HEK293 (cell line): ENCODE measurements at regions not wholly inside any gene's neighbourhood (a gene's known extent, or its start where the extent isn't known, plus 50 kb on each side); places are given as distances from the start of the nearest gene placed in this dataset.

Experiments used
- CTCF ChIA-PET: fragments of 350-600 bp; formaldehyde crosslinking; extraction: SDS; loops from one replicate; lab custom pipeline; 2021; ENCODE audit warnings: antibody characterized with exemption; lab: Yijun Ruan, JAX
- POLR2A ChIA-PET: fragments of 300-600 bp; formaldehyde crosslinking; extraction: SDS; loops from one replicate; lab custom pipeline; 2020; ENCODE audit warnings: antibody characterized with exemption, inconsistent platforms; lab: Yijun Ruan, JAX
- H3K27ac ChIP-seq: fragments of 200-500 bp; sonication (Bioruptor generic); 2 replicates; pipeline ENCODE4 v1.5.1; 2014; ENCODE audit warnings: low read depth, low read length, control low read depth, inconsistent platforms; ENCODE audit errors: extremely low read depth
- H3K36me3 ChIP-seq, 2 experiments: fragments of 200-500 bp in 1 of 2; sonication (Bioruptor generic) in 1 of 2; 1 replicate in 1 of 2; 2 replicates in 1 of 2; pipeline ENCODE4 v1.5.1; 2014 to 2017; ENCODE audit warnings: inconsistent platforms in 2 of 2, low read length in 2 of 2; ENCODE audit not compliant: control insufficient read depth in 2 of 2, insufficient read depth in 1 of 2
- H3K4me1 ChIP-seq: fragments of 200-500 bp; sonication (Bioruptor generic); 2 replicates; pipeline ENCODE4 v1.5.1; 2014; ENCODE audit warnings: mild to moderate bottlenecking, low read length, inconsistent platforms; ENCODE audit not compliant: control insufficient read depth, insufficient read depth
- H3K4me3 ChIP-seq: 2 replicates; pipeline ENCODE4 v1.5.1; 2011; ENCODE audit warnings: low read depth, mild to moderate bottlenecking, control low read depth, low read length, moderate library complexity
- H3K9me3 ChIP-seq: fragments of 200-500 bp; sonication (Bioruptor generic); 2 replicates; pipeline ENCODE4 v1.5.1; 2014; ENCODE audit warnings: low read depth, low read length, inconsistent platforms; ENCODE audit not compliant: control insufficient read depth, insufficient read depth
- PRDM1 ChIP-seq: fragments of 450-650 bp; formaldehyde crosslinking; IDR thresholded peaks from 2 replicates; pipeline ENCODE4; 2016; ENCODE audit warnings: missing biosample characterization, missing genetic modification characterization
- SCRT1 ChIP-seq: fragments of 450-650 bp; formaldehyde crosslinking; IDR thresholded peaks from 2 replicates; pipeline ENCODE4 v1.5.1; 2016; ENCODE audit warnings: missing biosample characterization, missing genetic modification characterization, borderline replicate concordance
- SCRT2 ChIP-seq: fragments of 450-650 bp; formaldehyde crosslinking; IDR thresholded peaks from 2 replicates; pipeline ENCODE4 v1.5.1; 2016; ENCODE audit warnings: missing biosample characterization, missing genetic modification characterization
- WT1 ChIP-seq: fragments of 450-650 bp; formaldehyde crosslinking; IDR thresholded peaks from 2 replicates; pipeline ENCODE4 v1.5.1; 2016; ENCODE audit warnings: missing biosample characterization, missing genetic modification characterization
- ZBTB1 ChIP-seq: fragments of 450-650 bp; formaldehyde crosslinking; IDR thresholded peaks from 2 replicates; pipeline ENCODE4 v1.5.1; 2016; ENCODE audit warnings: missing biosample characterization, missing genetic modification characterization
- ZFP3 ChIP-seq: fragments of 450-650 bp; formaldehyde crosslinking; IDR thresholded peaks from 2 replicates; pipeline ENCODE4 v1.5.1; 2016; ENCODE audit warnings: low read depth, missing biosample characterization, missing genetic modification characterization
- ZNF16 ChIP-seq: fragments of 450-650 bp; formaldehyde crosslinking; IDR thresholded peaks from 2 replicates; pipeline ENCODE4 v1.5.1; 2016; ENCODE audit warnings: low read depth, missing biosample characterization, missing genetic modification characterization
- ZNF302 ChIP-seq: fragments of 450-650 bp; formaldehyde crosslinking; IDR thresholded peaks from 2 replicates; pipeline ENCODE4 v1.5.1; 2016; ENCODE audit warnings: missing biosample characterization, missing genetic modification characterization, low read depth
- ZNF335 ChIP-seq: fragments of 450-650 bp; formaldehyde crosslinking; conservative IDR thresholded peaks from 2 replicates; pipeline ENCODE4 v1.5.1; 2016; ENCODE audit warnings: missing biosample characterization, missing genetic modification characterization
- ZNF510 ChIP-seq: fragments of 450-650 bp; formaldehyde crosslinking; IDR thresholded peaks from 2 replicates; pipeline ENCODE4 v1.5.1; 2018; ENCODE audit warnings: mild to moderate bottlenecking, missing genetic modification characterization, missing biosample characterization; ENCODE audit not compliant: insufficient replicate concordance
- ZNF792 ChIP-seq: fragments of 450-650 bp; formaldehyde crosslinking; IDR thresholded peaks from 2 replicates; pipeline ENCODE4 v1.5.1; 2016; ENCODE audit warnings: missing biosample characterization, missing genetic modification characterization
- ZNF843 ChIP-seq: fragments of 450-650 bp; formaldehyde crosslinking; IDR thresholded peaks from 2 replicates; pipeline ENCODE4 v1.5.1; 2016; ENCODE audit warnings: missing biosample characterization, missing genetic modification characterization
- ZSCAN16 ChIP-seq: fragments of 450-650 bp; formaldehyde crosslinking; IDR thresholded peaks from 2 replicates; pipeline ENCODE4 v1.5.1; 2016; ENCODE audit warnings: missing biosample characterization, missing genetic modification characterization
- TF ChIP-seq, protein P1 (sequence below): fragments of 450-650 bp; formaldehyde crosslinking; IDR thresholded peaks from 2 replicates; pipeline ENCODE4 v1.5.1; 2017; ENCODE audit warnings: missing biosample characterization, missing genetic modification characterization
- TF ChIP-seq, protein P2 (sequence below): fragments of 450-650 bp; formaldehyde crosslinking; optimal IDR thresholded peaks from 2 replicates; pipeline ENCODE3; 2016; ENCODE audit warnings: missing biosample characterization, mild to moderate bottlenecking, missing genetic modification characterization
- TF ChIP-seq, protein P3 (sequence below): fragments of 450-650 bp; formaldehyde crosslinking; IDR thresholded peaks from 2 replicates; pipeline ENCODE4 v1.5.1; 2016; ENCODE audit warnings: missing biosample characterization, missing genetic modification characterization
- TF ChIP-seq, protein P4 (sequence below): fragments of 450-650 bp; IDR thresholded peaks from 2 replicates; pipeline ENCODE4 v1.5.1; 2018; ENCODE audit warnings: missing biosample characterization, mild to moderate bottlenecking, missing genetic modification characterization
- TF ChIP-seq, protein P5 (sequence below): fragments of 450-650 bp; formaldehyde crosslinking; IDR thresholded peaks from 2 replicates; pipeline ENCODE4 v1.5.1; 2017; ENCODE audit warnings: missing biosample characterization, missing genetic modification characterization

DNA sequence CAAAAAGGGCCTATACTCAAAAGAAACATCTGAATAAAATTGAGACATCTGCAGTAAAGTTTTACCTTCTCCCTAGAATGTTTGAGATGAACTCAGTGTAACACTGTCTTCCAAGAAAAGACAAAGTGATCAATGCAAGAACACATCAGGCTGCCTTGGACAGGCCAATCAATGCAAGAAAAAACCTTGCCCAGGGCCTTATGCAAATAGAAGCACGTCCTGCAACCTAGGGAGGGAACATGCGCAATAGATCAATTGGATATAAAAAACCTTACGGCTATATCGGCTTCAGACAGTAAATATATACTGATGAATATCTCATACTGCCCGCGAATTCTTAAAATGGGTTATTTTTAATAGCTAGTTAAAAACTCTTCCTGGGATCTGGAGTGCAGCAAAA, 66.4 kb upstream of the POU5F2 start:
- TF ChIP-seq WT1 (tag by site-specific recombination) (no peak), PRDM1 (tag by site-specific recombination) (no peak), ZNF335 (tag by site-specific recombination) (no peak), ZNF16 (tag by site-specific recombination) (no peak), ZNF843 (tag by site-specific recombination) (no peak), ZSCAN16 (tag by site-specific recombination) (no peak), ZFP3 (tag by site-specific recombination) (no peak), ZNF792 (tag by site-specific recombination) (no peak), ZNF302 (no peak)
- TF ChIP-seq, protein P1, sequence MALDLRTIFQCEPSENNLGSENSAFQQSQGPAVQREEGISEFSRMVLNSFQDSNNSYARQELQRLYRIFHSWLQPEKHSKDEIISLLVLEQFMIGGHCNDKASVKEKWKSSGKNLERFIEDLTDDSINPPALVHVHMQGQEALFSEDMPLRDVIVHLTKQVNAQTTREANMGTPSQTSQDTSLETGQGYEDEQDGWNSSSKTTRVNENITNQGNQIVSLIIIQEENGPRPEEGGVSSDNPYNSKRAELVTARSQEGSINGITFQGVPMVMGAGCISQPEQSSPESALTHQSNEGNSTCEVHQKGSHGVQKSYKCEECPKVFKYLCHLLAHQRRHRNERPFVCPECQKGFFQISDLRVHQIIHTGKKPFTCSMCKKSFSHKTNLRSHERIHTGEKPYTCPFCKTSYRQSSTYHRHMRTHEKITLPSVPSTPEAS: no peak
- TF ChIP-seq, protein P2, sequence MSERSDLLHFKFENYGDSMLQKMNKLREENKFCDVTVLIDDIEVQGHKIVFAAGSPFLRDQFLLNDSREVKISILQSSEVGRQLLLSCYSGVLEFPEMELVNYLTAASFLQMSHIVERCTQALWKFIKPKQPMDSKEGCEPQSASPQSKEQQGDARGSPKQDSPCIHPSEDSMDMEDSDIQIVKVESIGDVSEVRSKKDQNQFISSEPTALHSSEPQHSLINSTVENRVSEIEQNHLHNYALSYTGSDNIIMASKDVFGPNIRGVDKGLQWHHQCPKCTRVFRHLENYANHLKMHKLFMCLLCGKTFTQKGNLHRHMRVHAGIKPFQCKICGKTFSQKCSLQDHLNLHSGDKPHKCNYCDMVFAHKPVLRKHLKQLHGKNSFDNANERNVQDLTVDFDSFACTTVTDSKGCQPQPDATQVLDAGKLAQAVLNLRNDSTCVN: no peak
- TF ChIP-seq, protein P3, sequence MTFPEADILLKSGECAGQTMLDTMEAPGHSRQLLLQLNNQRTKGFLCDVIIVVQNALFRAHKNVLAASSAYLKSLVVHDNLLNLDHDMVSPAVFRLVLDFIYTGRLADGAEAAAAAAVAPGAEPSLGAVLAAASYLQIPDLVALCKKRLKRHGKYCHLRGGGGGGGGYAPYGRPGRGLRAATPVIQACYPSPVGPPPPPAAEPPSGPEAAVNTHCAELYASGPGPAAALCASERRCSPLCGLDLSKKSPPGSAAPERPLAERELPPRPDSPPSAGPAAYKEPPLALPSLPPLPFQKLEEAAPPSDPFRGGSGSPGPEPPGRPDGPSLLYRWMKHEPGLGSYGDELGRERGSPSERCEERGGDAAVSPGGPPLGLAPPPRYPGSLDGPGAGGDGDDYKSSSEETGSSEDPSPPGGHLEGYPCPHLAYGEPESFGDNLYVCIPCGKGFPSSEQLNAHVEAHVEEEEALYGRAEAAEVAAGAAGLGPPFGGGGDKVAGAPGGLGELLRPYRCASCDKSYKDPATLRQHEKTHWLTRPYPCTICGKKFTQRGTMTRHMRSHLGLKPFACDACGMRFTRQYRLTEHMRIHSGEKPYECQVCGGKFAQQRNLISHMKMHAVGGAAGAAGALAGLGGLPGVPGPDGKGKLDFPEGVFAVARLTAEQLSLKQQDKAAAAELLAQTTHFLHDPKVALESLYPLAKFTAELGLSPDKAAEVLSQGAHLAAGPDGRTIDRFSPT (tag by site-specific recombination): no peak
- TF ChIP-seq, all 188 proteins: peak for 0
- H3K27ac ChIP-seq: no peak overlapping the region
- ChIA-PET POLR2A (no interaction called here), CTCF (interaction anchor here (0.5 to 1.4 kb wide), 3 partner anchors 200 to 924 kb away, joined by 3 to 8 read pairs (median 5); no protein-coding TSS in a partner anchor)
- H3K9me3 ChIP-seq: no peaks in the 10 kb centered on the region
- no peaks in the 10 kb centered on the region for H3K36me3 ChIP-seq
- no peak overlapping the region for H3K4me3 ChIP-seq
- peaks cover 6% of the 10 kb centered on the region; the same call in 1 of the 2 replicates for H3K4me1 ChIP-seq

DNA sequence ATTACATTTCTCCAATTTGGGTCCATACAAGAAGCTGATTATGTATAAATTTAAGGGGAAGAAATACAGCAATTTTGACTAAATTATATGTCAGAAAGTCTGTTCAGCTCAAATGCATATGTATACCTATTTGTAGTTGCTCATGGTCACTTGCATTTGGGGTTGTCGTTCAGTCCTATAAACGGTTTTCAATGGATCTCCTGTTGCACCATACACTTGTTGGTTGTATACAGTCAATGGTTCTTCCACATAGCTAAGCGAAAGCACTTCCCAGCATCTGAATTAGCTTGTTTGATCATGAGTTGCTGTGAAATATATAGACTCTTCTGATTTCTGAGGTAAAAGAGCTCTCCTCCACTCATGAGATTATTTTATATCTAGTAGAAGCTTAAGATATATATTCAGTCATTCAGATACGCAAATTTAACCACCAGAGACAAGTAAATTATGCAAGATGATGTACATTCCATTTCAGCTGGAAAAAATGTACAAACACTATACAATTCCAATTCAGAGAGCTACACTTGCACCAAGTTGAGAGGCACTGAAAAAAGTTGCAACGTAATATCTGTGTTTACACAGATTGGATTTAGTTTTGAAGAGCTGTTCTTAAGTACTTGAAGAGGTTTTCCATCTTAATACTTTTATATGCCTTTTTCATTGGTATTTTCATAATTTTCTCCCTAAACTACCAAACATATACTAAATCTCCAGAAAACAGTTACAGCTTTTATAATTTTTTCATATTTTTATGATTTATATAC, 64.4 kb upstream of the POU5F2 start:
- H3K36me3 ChIP-seq: no peaks in the 10 kb centered on the region
- CTCF ChIA-PET: interaction anchor here (0.6 to 1.6 kb wide), 3 partner anchors 198 to 808 kb away, joined by 3 to 7 read pairs (median 4); no protein-coding TSS in a partner anchor
- no peak overlapping the region for H3K4me3 ChIP-seq
- H3K4me1 ChIP-seq: peaks cover 10% of the 10 kb centered on the region
- no peaks in the 10 kb centered on the region for H3K9me3 ChIP-seq
- TF ChIP-seq ZBTB1 (no peak), SCRT2 (tag by site-specific recombination) (peak; percentile 91), ZNF510 (tag by site-specific recombination) (no peak), SCRT1 (tag by site-specific recombination) (peak; percentile 92)
- TF ChIP-seq, protein P4, sequence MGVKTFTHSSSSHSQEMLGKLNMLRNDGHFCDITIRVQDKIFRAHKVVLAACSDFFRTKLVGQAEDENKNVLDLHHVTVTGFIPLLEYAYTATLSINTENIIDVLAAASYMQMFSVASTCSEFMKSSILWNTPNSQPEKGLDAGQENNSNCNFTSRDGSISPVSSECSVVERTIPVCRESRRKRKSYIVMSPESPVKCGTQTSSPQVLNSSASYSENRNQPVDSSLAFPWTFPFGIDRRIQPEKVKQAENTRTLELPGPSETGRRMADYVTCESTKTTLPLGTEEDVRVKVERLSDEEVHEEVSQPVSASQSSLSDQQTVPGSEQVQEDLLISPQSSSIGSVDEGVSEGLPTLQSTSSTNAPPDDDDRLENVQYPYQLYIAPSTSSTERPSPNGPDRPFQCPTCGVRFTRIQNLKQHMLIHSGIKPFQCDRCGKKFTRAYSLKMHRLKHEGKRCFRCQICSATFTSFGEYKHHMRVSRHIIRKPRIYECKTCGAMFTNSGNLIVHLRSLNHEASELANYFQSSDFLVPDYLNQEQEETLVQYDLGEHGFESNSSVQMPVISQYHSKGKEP (tag by site-specific recombination): 0 out of 2 replicates have a peak, but pooled peaks have one; percentile 56
- TF ChIP-seq, protein P5, sequence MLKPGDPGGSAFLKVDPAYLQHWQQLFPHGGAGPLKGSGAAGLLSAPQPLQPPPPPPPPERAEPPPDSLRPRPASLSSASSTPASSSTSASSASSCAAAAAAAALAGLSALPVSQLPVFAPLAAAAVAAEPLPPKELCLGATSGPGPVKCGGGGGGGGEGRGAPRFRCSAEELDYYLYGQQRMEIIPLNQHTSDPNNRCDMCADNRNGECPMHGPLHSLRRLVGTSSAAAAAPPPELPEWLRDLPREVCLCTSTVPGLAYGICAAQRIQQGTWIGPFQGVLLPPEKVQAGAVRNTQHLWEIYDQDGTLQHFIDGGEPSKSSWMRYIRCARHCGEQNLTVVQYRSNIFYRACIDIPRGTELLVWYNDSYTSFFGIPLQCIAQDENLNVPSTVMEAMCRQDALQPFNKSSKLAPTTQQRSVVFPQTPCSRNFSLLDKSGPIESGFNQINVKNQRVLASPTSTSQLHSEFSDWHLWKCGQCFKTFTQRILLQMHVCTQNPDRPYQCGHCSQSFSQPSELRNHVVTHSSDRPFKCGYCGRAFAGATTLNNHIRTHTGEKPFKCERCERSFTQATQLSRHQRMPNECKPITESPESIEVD (tag by site-specific recombination): peak; percentile 59; the same call in 1 of the 2 replicates
- no peak overlapping the region for H3K27ac ChIP-seq
- POLR2A ChIA-PET: no interaction called here
